NT2/D1 (cell line): ENCODE measurements at regions not wholly inside any gene's neighbourhood (a gene's known extent, or its start where the extent isn't known, plus 50 kb on each side); places are given as distances from the start of the nearest gene placed in this dataset.

Experiments
- DNase-seq: peaks from one replicate; pipeline ENCODE4 v3.0.0-alpha.2; 2011; ENCODE audit warnings: low read depth, low spot score
- H3K27me3 ChIP-seq: 2 replicates; pipeline ENCODE4 v1.6.0; 2011; ENCODE audit warnings: mild to moderate bottlenecking; ENCODE audit not compliant: insufficient read length, insufficient read depth
- H3K36me3 ChIP-seq: 2 replicates; pipeline ENCODE4 v1.6.1; 2011; ENCODE audit warnings: mild to moderate bottlenecking, low read length, mixed read lengths; ENCODE audit not compliant: insufficient read depth, insufficient read length
- H3K4me1 ChIP-seq: 2 replicates; pipeline ENCODE4 v1.5.1; 2011; ENCODE audit not compliant: insufficient read depth, insufficient read length
- H3K4me3 ChIP-seq: 2 replicates; pipeline ENCODE4 v1.5.1; 2011; ENCODE audit warnings: low read depth; ENCODE audit not compliant: insufficient read length
- H3K9ac ChIP-seq: 2 replicates; pipeline ENCODE4 v1.6.0; 2011; ENCODE audit warnings: low read depth; ENCODE audit not compliant: insufficient read length
- H3K9me3 ChIP-seq: 2 replicates; pipeline ENCODE4 v1.5.1; 2011; ENCODE audit warnings: mild to moderate bottlenecking, low read length; ENCODE audit not compliant: insufficient read depth
- SUZ12 ChIP-seq: IDR thresholded peaks from 2 replicates; pipeline ENCODE4 v1.6.1; 2011; ENCODE audit not compliant: insufficient read length, insufficient read depth; ENCODE audit errors: extremely low read depth
- YY1 ChIP-seq: IDR thresholded peaks from 2 replicates; pipeline ENCODE4 v1.6.1; 2011; ENCODE audit not compliant: insufficient read length, insufficient read depth
- ZNF274 ChIP-seq: IDR thresholded peaks from 2 replicates; pipeline ENCODE4 v1.6.1; 2011; ENCODE audit warnings: mild to moderate bottlenecking, low read depth, low read length

- Histone ChIP-seq H3K4me3 (no peak overlapping the region), H3K9me3 (no peaks in the 10 kb centered on the region), H3K9ac (no peak overlapping the region), H3K4me1 (no peaks in the 10 kb centered on the region), H3K27me3 (no peaks in the 10 kb centered on the region), H3K36me3 (no peaks in the 10 kb centered on the region)
- no peak for DNase-seq
- TF ChIP-seq ZNF274: no peak
- no peak for TF ChIP-seq SUZ12
- no peak for TF ChIP-seq YY1
These were observed 289.5 kb upstream of the C11orf87 start for GRCh38 chr11:109132539-109132938.

GRCh38 chr11:109133159-109133558 is 288.8 kb upstream of the C11orf87 start:
- Histone ChIP-seq H3K36me3 (no peaks in the 10 kb centered on the region), H3K9me3 (no peaks in the 10 kb centered on the region), H3K4me1 (no peaks in the 10 kb centered on the region), H3K9ac (no peak overlapping the region), H3K27me3 (no peaks in the 10 kb centered on the region), H3K4me3 (no peak overlapping the region)
- no peak for TF ChIP-seq SUZ12
- TF ChIP-seq ZNF274: no peak
- TF ChIP-seq YY1: no peak
- DNase-seq: no peak

GRCh38 chr11:109135627-109136026 is 286.4 kb upstream of the C11orf87 start:
- Histone ChIP-seq H3K4me3 (no peak overlapping the region), H3K4me1 (no peaks in the 10 kb centered on the region), H3K36me3 (no peaks in the 10 kb centered on the region), H3K9ac (no peak overlapping the region), H3K27me3 (no peaks in the 10 kb centered on the region), H3K9me3 (no peaks in the 10 kb centered on the region)
- DNase-seq: no peak
- no peak for TF ChIP-seq YY1
- TF ChIP-seq ZNF274: no peak
- no peak for TF ChIP-seq SUZ12

- Histone ChIP-seq H3K9ac (no peak overlapping the region), H3K9me3 (no peaks in the 10 kb centered on the region), H3K27me3 (no peaks in the 10 kb centered on the region), H3K4me1 (no peaks in the 10 kb centered on the region), H3K4me3 (no peak overlapping the region), H3K36me3 (no peaks in the 10 kb centered on the region)
- DNase-seq: no peak
- TF ChIP-seq ZNF274: no peak
- TF ChIP-seq YY1: no peak
- TF ChIP-seq SUZ12: no peak
These were observed 283.8 kb upstream of the C11orf87 start for GRCh38 chr11:109138196-109138595.

GRCh38 chr11:109140426-109140825 is 281.6 kb upstream of the C11orf87 start:
- Histone ChIP-seq H3K4me1 (no peaks in the 10 kb centered on the region), H3K4me3 (no peak overlapping the region), H3K9me3 (no peaks in the 10 kb centered on the region), H3K27me3 (no peaks in the 10 kb centered on the region), H3K36me3 (no peaks in the 10 kb centered on the region), H3K9ac (no peak overlapping the region)
- no peak for DNase-seq
- TF ChIP-seq ZNF274 (no peak), SUZ12 (no peak), YY1 (no peak)

- no peaks in the 10 kb centered on the region for H3K9me3 ChIP-seq
- DNase-seq: no peak
- H3K27me3 ChIP-seq: no peaks in the 10 kb centered on the region
- H3K36me3 ChIP-seq: no peaks in the 10 kb centered on the region
- no peaks in the 10 kb centered on the region for H3K4me1 ChIP-seq
- H3K4me3 ChIP-seq: no peak overlapping the region
- H3K9ac ChIP-seq: no peak overlapping the region
- TF ChIP-seq ZNF274: no peak
- no peak for TF ChIP-seq SUZ12
- no peak for TF ChIP-seq YY1
These were observed 281.0 kb upstream of the C11orf87 start for GRCh38 chr11:109140857-109141515.

- no peak for DNase-seq
- Histone ChIP-seq H3K9me3 (no peaks in the 10 kb centered on the region), H3K36me3 (no peaks in the 10 kb centered on the region), H3K27me3 (no peaks in the 10 kb centered on the region), H3K4me1 (no peaks in the 10 kb centered on the region), H3K9ac (no peak overlapping the region), H3K4me3 (no peak overlapping the region)
- TF ChIP-seq ZNF274 (no peak), YY1 (no peak), SUZ12 (no peak)
These were observed 276.7 kb upstream of the C11orf87 start for GRCh38 chr11:109145287-109145686.
